Pancreas (tissue), 10 donors: ENCODE measurements at regions not wholly inside any gene's neighbourhood (a gene's known extent, or its start where the extent isn't known, plus 50 kb on each side); places are given as distances from the start of the nearest gene placed in this dataset.

Source experiments
- ATAC-seq, 4 donors: fragments of 200-7000 bp; cut with Tn5 transposase; one replicate each; pipeline versions ENCODE4 v1.8.0 to v1.9.1; 2020; ENCODE audit warnings: mild to moderate bottlenecking in 4 of 4, moderate library complexity in 4 of 4
- DNase-seq, 6 donors: peaks; one replicate each; pipeline ENCODE4 v3.0.0-alpha.2; 2020
- FAIRE-seq: peaks from 2 replicates; lab custom pipeline; 2012; peaks lifted over from hg19 to GRCh38; lab: Jason Lieb, UNC
- H3K27ac ChIP-seq, 4 donors: fragments of 200-600 bp; sonication (generic); 1 replicate in 3 of 4; 2 replicates in 1 of 4; pipeline versions ENCODE4 v1.5.0 to v1.8.0; 2020
- H3K27me3 ChIP-seq, 4 donors: fragments of 200-600 bp; one replicate each; pipeline ENCODE4 v1.8.0; 2021
- H3K36me3 ChIP-seq, 3 donors: fragments of 200-600 bp; sonication (generic) in 1 of 3; one replicate each; pipeline versions ENCODE4 v1.5.0 to v1.8.0; 2020 to 2021
- H3K4me1 ChIP-seq, 3 donors: fragments of 200-600 bp; one replicate each; pipeline ENCODE4 v1.8.0; 2021
- H3K4me3 ChIP-seq, 4 donors: fragments of 200-600 bp; sonication (generic) in 2 of 4; one replicate each; pipeline versions ENCODE4 v1.5.0 to v1.8.0; 2020 to 2021
- H3K9me3 ChIP-seq, 4 donors: fragments of 200-600 bp; one replicate each; pipeline ENCODE4 v1.8.0; 2021
- WGBS, 2 donors: extraction: QIAGEN DNeasy Blood & Tissue Kit; methylation state at CpG; one replicate each; pipeline ENCODE4 v1.1.7; 2013; 5-methylcytosine and 5-hydroxymethylcytosine counted together
- intact Hi-C, 3 donors: fragments of 100-400 bp; cut with DNase I; formaldehyde crosslinking; loops; one replicate each; pipeline versions ENCODE4 v1.11.1 to v1.14.2; 2022
- TF ChIP-seq, protein P1 (sequence below), 4 donors: fragments of 200-600 bp; sonication (generic) in 3 of 4; IDR thresholded peaks; one replicate each; pipeline versions ENCODE4 v1.5.0 to v1.8.0; 2021; ENCODE audit warnings: antibody characterized with exemption in 4 of 4
- donor health status: healthy with polysubstance abuse.
- donor health status: DM: no; HTN: no; CAD: no; lungs with moderate emphysema.
- donor health status: DM: no; HTN: no; CAD: no.
- donor health status: control.
- donor health status: control.
- donor health status: Bipolar disorder and iron deficiency.
- donor health status: DM: yes; HTN: yes; CAD: no.
- donor health status: DM: no; HTN: no; CAD: no.
- donor health status: DM: no; HTN: no; CAD: no.
- donor health status: DM: yes; HTN: yes; CAD: no.

DNA sequence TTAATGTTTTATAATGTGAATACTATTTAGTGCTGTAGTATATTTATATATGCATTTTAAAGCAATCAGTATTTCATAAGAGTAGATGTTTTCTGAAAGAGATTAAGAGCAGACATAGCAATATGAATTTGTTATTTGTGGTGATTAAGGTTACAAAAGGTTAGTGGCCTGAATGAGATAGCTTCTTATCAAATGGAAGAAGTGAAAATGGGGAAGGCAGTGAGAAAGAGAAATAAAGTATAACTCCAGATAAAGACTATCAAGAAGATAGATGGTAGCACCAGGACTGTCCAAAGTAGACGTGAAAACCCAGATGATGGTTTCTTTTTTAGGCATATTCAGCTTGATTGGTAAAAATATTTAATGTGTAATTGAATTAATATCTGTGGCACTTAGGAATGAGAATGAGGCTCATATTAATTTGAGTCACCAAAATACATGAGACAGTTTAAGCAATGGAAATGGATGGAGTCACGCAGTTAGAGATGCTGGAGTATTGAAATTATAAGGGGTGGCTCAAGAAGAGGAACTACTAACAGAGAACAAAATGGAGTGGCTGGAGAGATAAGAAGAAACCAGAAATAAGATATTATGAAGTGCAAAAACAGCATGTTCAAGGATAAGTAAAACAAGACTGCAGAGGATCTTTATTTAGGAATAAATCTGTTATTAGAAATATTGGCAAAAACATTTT lies 288.0 kb upstream of the SEMA3C start:
- WGBS, 2 donors: 76 to 88% methylated on average over 2 of the region's 2 CpGs
- intact Hi-C loops: no loop called here
- Histone ChIP-seq H3K27ac (no peak overlapping the region), H3K4me3 (no peak overlapping the region), H3K27me3 (no peaks in the 10 kb centered on the region), H3K9me3 (no peaks in the 10 kb centered on the region), H3K36me3 (no peaks in the 10 kb centered on the region), H3K4me1 (no peaks in the 10 kb centered on the region)
- no peak for ATAC-seq
- no peak for DNase-seq
- no peak for FAIRE-seq
- TF ChIP-seq, protein P1, sequence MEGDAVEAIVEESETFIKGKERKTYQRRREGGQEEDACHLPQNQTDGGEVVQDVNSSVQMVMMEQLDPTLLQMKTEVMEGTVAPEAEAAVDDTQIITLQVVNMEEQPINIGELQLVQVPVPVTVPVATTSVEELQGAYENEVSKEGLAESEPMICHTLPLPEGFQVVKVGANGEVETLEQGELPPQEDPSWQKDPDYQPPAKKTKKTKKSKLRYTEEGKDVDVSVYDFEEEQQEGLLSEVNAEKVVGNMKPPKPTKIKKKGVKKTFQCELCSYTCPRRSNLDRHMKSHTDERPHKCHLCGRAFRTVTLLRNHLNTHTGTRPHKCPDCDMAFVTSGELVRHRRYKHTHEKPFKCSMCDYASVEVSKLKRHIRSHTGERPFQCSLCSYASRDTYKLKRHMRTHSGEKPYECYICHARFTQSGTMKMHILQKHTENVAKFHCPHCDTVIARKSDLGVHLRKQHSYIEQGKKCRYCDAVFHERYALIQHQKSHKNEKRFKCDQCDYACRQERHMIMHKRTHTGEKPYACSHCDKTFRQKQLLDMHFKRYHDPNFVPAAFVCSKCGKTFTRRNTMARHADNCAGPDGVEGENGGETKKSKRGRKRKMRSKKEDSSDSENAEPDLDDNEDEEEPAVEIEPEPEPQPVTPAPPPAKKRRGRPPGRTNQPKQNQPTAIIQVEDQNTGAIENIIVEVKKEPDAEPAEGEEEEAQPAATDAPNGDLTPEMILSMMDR (IDR thresholded peaks at IDR 0.05): no peak

GRCh38 chr7:81206217-81206616 lies 287.4 kb upstream of the SEMA3C start:
- ATAC-seq (no peak), FAIRE-seq (no peak)

DNA sequence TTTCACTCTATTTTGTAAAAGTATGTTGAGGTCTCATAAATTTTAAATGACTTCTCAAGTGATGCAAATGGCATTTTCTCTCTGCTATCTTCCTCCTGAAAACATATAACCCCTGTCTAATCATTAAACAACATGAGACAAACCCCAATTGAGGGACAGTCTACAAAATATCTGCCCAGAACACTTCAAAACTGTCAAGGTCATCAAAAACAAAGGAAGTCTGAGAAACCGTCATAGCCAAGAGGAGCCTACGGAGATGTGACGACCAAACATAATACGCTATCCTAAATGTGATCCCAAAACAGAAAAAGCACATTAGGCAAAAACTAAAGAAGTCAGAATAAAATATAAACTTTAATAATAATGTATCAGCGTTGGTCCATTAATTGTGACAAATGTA lies 282.3 kb upstream of the SEMA3C start:
- FAIRE-seq (no peak), ATAC-seq (no peak), DNase-seq (no peak)
- no peaks in the 10 kb centered on the region for H3K9me3 ChIP-seq
- no peaks in the 10 kb centered on the region for H3K27me3 ChIP-seq
- H3K4me1 ChIP-seq: no peaks in the 10 kb centered on the region
- no peak overlapping the region for H3K4me3 ChIP-seq
- intact Hi-C loops: no loop called here
- H3K36me3 ChIP-seq: no peaks in the 10 kb centered on the region
- WGBS, 2 donors: 81 to 90% methylated on average over 5 of the region's 5 CpGs
- TF ChIP-seq, protein P1 (IDR thresholded peaks at IDR 0.05): no peak
- no peak overlapping the region for H3K27ac ChIP-seq

More at GRCh38 chr7:81206217-81206616, 287.4 kb upstream of the SEMA3C start:
- no peaks in the 10 kb centered on the region for H3K4me1 ChIP-seq
- TF ChIP-seq, protein P1 (IDR thresholded peaks at IDR 0.05): no peak
- WGBS, 2 donors: 79 to 85% methylated on average over 3 of the region's 3 CpGs
- H3K9me3 ChIP-seq: no peaks in the 10 kb centered on the region
- DNase-seq: no peak
- intact Hi-C loops: no loop called here
- no peak overlapping the region for H3K4me3 ChIP-seq
- no peaks in the 10 kb centered on the region for H3K36me3 ChIP-seq
- H3K27me3 ChIP-seq: no peaks in the 10 kb centered on the region
- no peak overlapping the region for H3K27ac ChIP-seq

DNA sequence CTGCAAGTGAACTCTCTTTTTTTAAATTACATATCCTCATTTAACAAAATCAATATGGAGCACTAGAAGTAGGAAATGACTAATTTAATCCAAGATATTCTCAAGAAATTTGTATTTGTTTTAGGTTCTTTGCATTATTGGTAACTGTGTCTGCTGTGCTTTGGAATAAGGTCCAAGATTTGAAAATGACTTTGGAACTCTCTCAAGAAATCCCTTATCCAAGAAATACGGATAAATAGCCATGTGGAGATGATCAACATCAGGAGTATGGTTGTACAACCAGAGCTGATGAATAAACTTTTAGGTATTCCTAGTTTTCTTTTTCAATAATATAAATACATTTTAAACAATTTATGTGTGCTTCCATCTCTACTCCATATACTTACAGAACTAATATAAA lies 279.9 kb upstream of the SEMA3C start:
- Histone ChIP-seq H3K27ac (no peak overlapping the region), H3K27me3 (no peaks in the 10 kb centered on the region), H3K4me3 (no peak overlapping the region), H3K9me3 (no peaks in the 10 kb centered on the region), H3K36me3 (no peaks in the 10 kb centered on the region), H3K4me1 (no peaks in the 10 kb centered on the region)
- TF ChIP-seq, protein P1 (IDR thresholded peaks at IDR 0.05): no peak
- 67 to 85% methylated on average over 1 of the region's 1 CpG for WGBS, 2 donors
- no peak for DNase-seq
- FAIRE-seq: no peak
- ATAC-seq: no peak
- intact Hi-C loops: no loop called here

GRCh38 chr7:81197266-81197665 lies 278.4 kb upstream of the SEMA3C start:
- ATAC-seq (no peak), DNase-seq (no peak), FAIRE-seq (no peak)
- H3K36me3 ChIP-seq: no peaks in the 10 kb centered on the region
- H3K27me3 ChIP-seq: no peaks in the 10 kb centered on the region
- no peaks in the 10 kb centered on the region for H3K9me3 ChIP-seq
- no peak overlapping the region for H3K27ac ChIP-seq
- TF ChIP-seq, protein P1 (IDR thresholded peaks at IDR 0.05): no peak
- 77 to 82% methylated on average over 2 of the region's 2 CpGs for WGBS, 2 donors
- no peaks in the 10 kb centered on the region for H3K4me1 ChIP-seq
- H3K4me3 ChIP-seq: no peak overlapping the region
- intact Hi-C loops: no loop called here
